Panc1 (cell line): ENCODE measurements at regions not wholly inside any gene's neighbourhood (a gene's known extent, or its start where the extent isn't known, plus 50 kb on each side); places are given as distances from the start of the nearest gene placed in this dataset.
"Not testable (repeated sequence)": the region's sequence is repeated elsewhere in the genome, so short reads cannot be mapped to it uniquely, and the experiment has no call there.

Source experiments
- ATAC-seq: fragments of 200-7000 bp; cut with Tn5 transposase; 2 replicates; pipeline ENCODE4 v1.9.1; 2020; ENCODE audit warnings: mild to moderate bottlenecking, moderate library complexity
- BruUV-seq: library from RNA; stranded (reverse); fragments of 400-500 nt; replicated peaks from 2 replicates; lab custom pipeline; 2021; lab: Mats Ljungman, UMichigan
- CTCF ChIA-PET: fragments of 300-600 bp; sonication (Branson Sonifier 250); formaldehyde crosslinking; loops from one replicate; lab custom pipeline; 2022; ENCODE audit warnings: antibody characterized with exemption; lab: Charles Lee
- POLR2A ChIA-PET: fragments of 300-600 bp; sonication (Branson Sonifier 250); formaldehyde crosslinking; loops from one replicate; lab custom pipeline; 2022; ENCODE audit warnings: antibody characterized with exemption; lab: Charles Lee
- DNase-seq: peaks from one replicate; pipeline ENCODE4 v3.0.0-alpha.2; 2010; ENCODE audit warnings: low read depth, low spot score
- H3K27ac ChIP-seq: 2 replicates; pipeline ENCODE4 v1.5.1; 2011; ENCODE audit warnings: mild to moderate bottlenecking, low read length, inconsistent platforms
- H3K27me3 ChIP-seq: fragments of 200-500 bp; sonication (Bioruptor generic); 2 replicates; pipeline ENCODE4 v1.6.0; 2014; ENCODE audit warnings: low read length, inconsistent platforms; ENCODE audit not compliant: control insufficient read depth, insufficient read depth
- H3K36me3 ChIP-seq: fragments of 200-500 bp; sonication (Bioruptor generic); 2 replicates; pipeline ENCODE4 v1.5.1; 2014; ENCODE audit warnings: inconsistent platforms, mild to moderate bottlenecking, low read length, moderate library complexity; ENCODE audit not compliant: control insufficient read depth, insufficient read depth
- H3K4me1 ChIP-seq: 2 replicates; pipeline ENCODE4 v1.5.1; 2011; ENCODE audit warnings: inconsistent platforms, mild to moderate bottlenecking, low read length, moderate library complexity; ENCODE audit not compliant: control insufficient read depth, insufficient read depth
- H3K4me3 ChIP-seq, 2 experiments: 2 replicates each; pipeline ENCODE4 v1.5.1; 2011 to 2012; ENCODE audit warnings: low read depth in 2 of 2, low read length in 2 of 2, mild to moderate bottlenecking in 2 of 2, inconsistent platforms in 1 of 2, moderate library complexity in 1 of 2
- H3K9me3 ChIP-seq: fragments of 200-500 bp; sonication (Bioruptor generic); 2 replicates; pipeline ENCODE4 v1.5.1; 2014; ENCODE audit warnings: low read depth, mild to moderate bottlenecking, inconsistent platforms, low read length, moderate library complexity; ENCODE audit not compliant: control insufficient read depth, insufficient read depth
- CTCF ChIP-seq: fragments of 450-650 bp; IDR thresholded peaks from 2 replicates; pipeline ENCODE4 v1.5.1; 2017; ENCODE audit warnings: mild to moderate bottlenecking
- POLR2AphosphoS5 ChIP-seq: IDR thresholded peaks from 2 replicates; pipeline ENCODE4 v1.6.1; 2012; ENCODE audit warnings: mild to moderate bottlenecking, low read depth, low read length, moderate library complexity
- REST ChIP-seq, 2 experiments: IDR thresholded peaks; 2 replicates each; pipeline ENCODE4 v1.6.1; 2011 to 2012; ENCODE audit warnings: low read depth in 2 of 2, control low read depth in 1 of 2, low read length in 1 of 2, mild to moderate bottlenecking in 1 of 2, moderate library complexity in 1 of 2; ENCODE audit not compliant: insufficient read depth in 1 of 2
- SIN3A ChIP-seq: IDR thresholded peaks from 2 replicates; pipeline ENCODE4 v1.6.1; 2012; ENCODE audit warnings: low read depth, mild to moderate bottlenecking, low read length, moderate library complexity, borderline replicate concordance; ENCODE audit not compliant: insufficient read depth
- TCF7L2 ChIP-seq: IDR thresholded peaks from 2 replicates; pipeline ENCODE4 v1.6.1; 2011; ENCODE audit warnings: mild to moderate bottlenecking, low read depth, low read length, inconsistent platforms
- in situ Hi-C: cut with HindIII; loops from 2 replicates; pipeline ENCODE4 v1.10.0; 2016; ENCODE audit warnings: low sequenced_read_pairs, low pct_unique_long_range_greater_than_20kb
- intact Hi-C: fragments of 100-400 bp; cut with micrococcal nuclease; formaldehyde crosslinking; loops from one replicate; pipeline ENCODE4 v1.10.0; 2022; ENCODE audit not compliant: unreplicated experiment

- POLR2A ChIA-PET, H3K27ac ChIP-seq, H3K4me1 ChIP-seq, intact Hi-C loops, H3K27me3 ChIP-seq, H3K9me3 ChIP-seq, DNase-seq, H3K36me3 ChIP-seq, ATAC-seq, BruUV-seq, CTCF ChIA-PET, in situ Hi-C loops, H3K4me3 ChIP-seq: not testable (repeated sequence)
Observed at GRCh38 chr14:45634651-45635441, 381.8 kb upstream of the MIS18BP1 start.

GRCh38 chr14:45633220-45633984, 380.4 kb upstream of the MIS18BP1 start:
- ATAC-seq (no peak), DNase-seq (no peak)
- Histone ChIP-seq H3K4me3 (no peak overlapping the region), H3K36me3 (no peaks in the 10 kb centered on the region), H3K9me3 (no peaks in the 10 kb centered on the region; the same call in 1 of the 2 replicates), H3K27me3 (no peaks in the 10 kb centered on the region), H3K27ac (no peak overlapping the region), H3K4me1 (no peaks in the 10 kb centered on the region)
- POLR2A ChIA-PET = no interaction called here
- no peak for TF ChIP-seq POLR2AphosphoS5
- TF ChIP-seq TCF7L2 = no peak
- TF ChIP-seq SIN3A = no peak
- no peak for TF ChIP-seq CTCF
- TF ChIP-seq REST (IDR thresholded peaks at IDR 0.05; ENCODE audit: insufficient read depth in 1 of 2, low read depth in 2 of 2, low read length in 1 of 2) = no peak
- intact Hi-C loops (no loop called here), in situ Hi-C loops (no loop called here)
- CTCF ChIA-PET = no interaction called here
- BruUV-seq = no TSS peak

GRCh38 chr14:45621731-45622130, 368.7 kb upstream of the MIS18BP1 start:
- no peak for DNase-seq
- TF ChIP-seq TCF7L2 (no peak), POLR2AphosphoS5 (no peak), REST (IDR thresholded peaks at IDR 0.05; ENCODE audit: insufficient read depth in 1 of 2, low read depth in 2 of 2, low read length in 1 of 2) (no peak), CTCF (no peak), SIN3A (no peak)
- no peak for ATAC-seq
- Histone ChIP-seq H3K9me3 (0 out of 2 replicates have a peak, but pooled peaks cover 3% of the 10 kb centered on the region), H3K4me1 (no peaks in the 10 kb centered on the region), H3K27ac (no peak overlapping the region), H3K27me3 (no peaks in the 10 kb centered on the region), H3K36me3 (no peaks in the 10 kb centered on the region), H3K4me3 (no peak overlapping the region)
- ChIA-PET POLR2A (no interaction called here), CTCF (no interaction called here)
- no TSS peak for BruUV-seq
- intact Hi-C loops = no loop called here
- in situ Hi-C loops = no loop called here
